ENCODE measurements at regions not wholly inside any gene's neighbourhood (a gene's known extent, or its start where the extent isn't known, plus 50 kb on each side); places are given as distances from the start of the nearest gene placed in this dataset.
"Not testable (repeated sequence)": the region's sequence is repeated elsewhere in the genome, so short reads cannot be mapped to it uniquely, and the experiment has no call there.

- DNase-seq (ENCODE audit: insufficient read length) (no peak), FAIRE-seq (no peak)
- TF ChIP-seq POLR2A (IDR thresholded peaks at IDR 0.05; ENCODE audit: low read depth, low read length) (no peak), POLR2AphosphoS5 (IDR thresholded peaks at IDR 0.05; ENCODE audit: low read depth, low read length) (no peak), TAF1 (IDR thresholded peaks at IDR 0.05; ENCODE audit: borderline replicate concordance, low read depth, low read length) (no peak)
Measured at GRCh38 chr5:98517560-98518366, 255.7 kb upstream of the RGMB start.

- FAIRE-seq: no peak
- no peak for TF ChIP-seq POLR2A (IDR thresholded peaks at IDR 0.05; ENCODE audit: low read depth, low read length)
- TF ChIP-seq TAF1 (IDR thresholded peaks at IDR 0.05; ENCODE audit: borderline replicate concordance, low read depth, low read length): no peak
- TF ChIP-seq POLR2AphosphoS5 (IDR thresholded peaks at IDR 0.05; ENCODE audit: low read depth, low read length): no peak
Measured at GRCh38 chr5:98518754-98519153, 254.7 kb upstream of the RGMB start.

GRCh38 chr5:98519571-98519970 lies 253.9 kb upstream of the RGMB start:
- TF ChIP-seq POLR2AphosphoS5 (IDR thresholded peaks at IDR 0.05; ENCODE audit: low read depth, low read length) (no peak), TAF1 (IDR thresholded peaks at IDR 0.05; ENCODE audit: borderline replicate concordance, low read depth, low read length) (no peak), POLR2A (IDR thresholded peaks at IDR 0.05; ENCODE audit: low read depth, low read length) (no peak)
- FAIRE-seq (no peak), DNase-seq (ENCODE audit: insufficient read length) (no peak)

More at GRCh38 chr5:98518754-98519153, 254.7 kb upstream of the RGMB start:
- DNase-seq (ENCODE audit: insufficient read length): no peak

GRCh38 chr5:98521821-98522220 lies 251.6 kb upstream of the RGMB start:
- FAIRE-seq (no peak), DNase-seq (ENCODE audit: insufficient read length) (no peak)
- TF ChIP-seq TAF1 (IDR thresholded peaks at IDR 0.05; ENCODE audit: borderline replicate concordance, low read depth, low read length) (no peak), POLR2A (IDR thresholded peaks at IDR 0.05; ENCODE audit: low read depth, low read length) (no peak), POLR2AphosphoS5 (IDR thresholded peaks at IDR 0.05; ENCODE audit: low read depth, low read length) (no peak)

GRCh38 chr5:98524773-98525172 lies 248.7 kb upstream of the RGMB start:
- peak; percentile 24 for FAIRE-seq
- no peak for DNase-seq (ENCODE audit: insufficient read length)
- TF ChIP-seq TAF1 (IDR thresholded peaks at IDR 0.05; ENCODE audit: borderline replicate concordance, low read depth, low read length): no peak
- no peak for TF ChIP-seq POLR2A (IDR thresholded peaks at IDR 0.05; ENCODE audit: low read depth, low read length)
- TF ChIP-seq POLR2AphosphoS5 (IDR thresholded peaks at IDR 0.05; ENCODE audit: low read depth, low read length): no peak

GRCh38 chr5:98527846-98528245 lies 245.6 kb upstream of the RGMB start:
- DNase-seq (ENCODE audit: insufficient read length) (no peak), FAIRE-seq (no peak)
- no peak for TF ChIP-seq POLR2AphosphoS5 (IDR thresholded peaks at IDR 0.05; ENCODE audit: low read depth, low read length)
- no peak for TF ChIP-seq POLR2A (IDR thresholded peaks at IDR 0.05; ENCODE audit: low read depth, low read length)
- no peak for TF ChIP-seq TAF1 (IDR thresholded peaks at IDR 0.05; ENCODE audit: borderline replicate concordance, low read depth, low read length)

GRCh38 chr5:98529321-98529720 lies 244.1 kb upstream of the RGMB start:
- no peak for DNase-seq (ENCODE audit: insufficient read length)
- TF ChIP-seq TAF1 (IDR thresholded peaks at IDR 0.05; ENCODE audit: borderline replicate concordance, low read depth, low read length) (no peak), POLR2AphosphoS5 (IDR thresholded peaks at IDR 0.05; ENCODE audit: low read depth, low read length) (no peak), POLR2A (IDR thresholded peaks at IDR 0.05; ENCODE audit: low read depth, low read length) (no peak)
- no peak for FAIRE-seq

- no peak for TF ChIP-seq TAF1 (IDR thresholded peaks at IDR 0.05; ENCODE audit: borderline replicate concordance, low read depth, low read length)
- TF ChIP-seq POLR2AphosphoS5 (IDR thresholded peaks at IDR 0.05; ENCODE audit: low read depth, low read length): no peak
- TF ChIP-seq POLR2A (IDR thresholded peaks at IDR 0.05; ENCODE audit: low read depth, low read length): no peak
- FAIRE-seq (no peak), DNase-seq (ENCODE audit: insufficient read length) (no peak)
Measured at GRCh38 chr5:98530224-98530623, 243.2 kb upstream of the RGMB start.

GRCh38 chr5:98535901-98536300 lies 237.6 kb upstream of the RGMB start:
- DNase-seq (ENCODE audit: insufficient read length) (no peak), FAIRE-seq (no peak)
- no peak for TF ChIP-seq POLR2AphosphoS5 (IDR thresholded peaks at IDR 0.05; ENCODE audit: low read depth, low read length)
- no peak for TF ChIP-seq TAF1 (IDR thresholded peaks at IDR 0.05; ENCODE audit: borderline replicate concordance, low read depth, low read length)
- no peak for TF ChIP-seq POLR2A (IDR thresholded peaks at IDR 0.05; ENCODE audit: low read depth, low read length)

GRCh38 chr5:98540056-98540455 lies 233.4 kb upstream of the RGMB start:
- TF ChIP-seq TAF1 (IDR thresholded peaks at IDR 0.05; ENCODE audit: borderline replicate concordance, low read depth, low read length) (no peak), POLR2AphosphoS5 (IDR thresholded peaks at IDR 0.05; ENCODE audit: low read depth, low read length) (no peak), POLR2A (IDR thresholded peaks at IDR 0.05; ENCODE audit: low read depth, low read length) (no peak)
- DNase-seq (ENCODE audit: insufficient read length) (no peak), FAIRE-seq (no peak)

GRCh38 chr5:98541641-98542040 lies 231.8 kb upstream of the RGMB start:
- DNase-seq (ENCODE audit: insufficient read length) (no peak), FAIRE-seq (no peak)

GRCh38 chr5:98543490-98543889 lies 230.0 kb upstream of the RGMB start:
- DNase-seq (ENCODE audit: insufficient read length) (no peak), FAIRE-seq (no peak)
- TF ChIP-seq TAF1 (IDR thresholded peaks at IDR 0.05; ENCODE audit: borderline replicate concordance, low read depth, low read length) (no peak), POLR2AphosphoS5 (IDR thresholded peaks at IDR 0.05; ENCODE audit: low read depth, low read length) (no peak), POLR2A (IDR thresholded peaks at IDR 0.05; ENCODE audit: low read depth, low read length) (no peak)

More at GRCh38 chr5:98541641-98542040, 231.8 kb upstream of the RGMB start:
- TF ChIP-seq POLR2A (IDR thresholded peaks at IDR 0.05; ENCODE audit: low read depth, low read length) (no peak), TAF1 (IDR thresholded peaks at IDR 0.05; ENCODE audit: borderline replicate concordance, low read depth, low read length) (no peak), POLR2AphosphoS5 (IDR thresholded peaks at IDR 0.05; ENCODE audit: low read depth, low read length) (no peak)

GRCh38 chr5:98546924-98547323 lies 226.5 kb upstream of the RGMB start:
- FAIRE-seq; DNase-seq (ENCODE audit: insufficient read length): not testable (repeated sequence)

Measured in GM12892 (cell line).